DMS153 treated with DMSO at 0.1 percent for 48 hours (cell line): ENCODE measurements at regions not wholly inside any gene's neighbourhood (a gene's known extent, or its start where the extent isn't known, plus 50 kb on each side); places are given as distances from the start of the nearest gene placed in this dataset.
"Not testable (repeated sequence)": the region's sequence is repeated elsewhere in the genome, so short reads cannot be mapped to it uniquely, and the experiment has no call there.

ENCODE experiments used
- DNase-seq: peaks from one replicate; lab custom pipeline; 2025; ENCODE audit not compliant: unreplicated experiment; lab: John Stamatoyannopoulos, UW

DNA sequence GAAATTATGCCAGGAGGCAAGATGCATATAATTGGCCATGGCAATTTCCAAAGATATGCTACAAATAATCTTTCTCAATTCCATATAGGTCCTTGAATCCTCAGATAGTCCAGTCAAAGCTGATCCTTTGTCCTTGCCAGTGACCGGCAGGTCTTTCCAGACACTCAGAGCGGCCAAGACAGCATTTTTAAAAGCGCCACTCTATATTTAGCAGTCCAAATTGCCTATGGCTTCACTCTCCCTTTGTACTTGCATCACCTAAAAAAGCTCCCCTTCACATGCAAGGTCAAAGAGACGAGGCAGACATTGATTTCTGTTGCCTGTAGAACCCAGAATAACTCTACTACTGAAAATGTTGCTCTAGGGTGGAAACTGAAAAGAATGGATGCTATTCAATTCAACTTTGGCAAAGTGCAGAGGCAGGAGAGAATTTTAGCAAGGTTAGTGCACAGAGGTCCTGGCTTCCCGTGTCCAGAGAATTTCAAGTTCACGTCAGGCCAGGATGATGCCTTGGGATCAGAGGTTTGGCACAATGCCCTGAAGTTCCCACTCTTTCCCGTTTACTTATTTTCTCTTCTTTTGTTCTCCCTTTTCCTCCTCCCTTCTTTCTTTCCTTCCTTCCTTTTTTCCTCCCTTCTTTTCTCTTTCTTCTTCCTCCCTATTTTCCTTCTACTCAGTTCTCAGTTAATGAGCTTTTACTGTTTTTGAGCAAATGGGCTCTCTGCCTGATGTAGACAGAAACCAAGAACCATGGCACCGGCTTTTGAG is 108.5 kb downstream of the KCNK1 start:
- DNase-seq, result no peak

- no peak for DNase-seq
Measured at GRCh38 chr1:233723387-233723786, 109.5 kb downstream of the KCNK1 start.

- not testable (repeated sequence) for DNase-seq
Measured at GRCh38 chr1:233724131-233724631, 110.3 kb downstream of the KCNK1 start.

DNA sequence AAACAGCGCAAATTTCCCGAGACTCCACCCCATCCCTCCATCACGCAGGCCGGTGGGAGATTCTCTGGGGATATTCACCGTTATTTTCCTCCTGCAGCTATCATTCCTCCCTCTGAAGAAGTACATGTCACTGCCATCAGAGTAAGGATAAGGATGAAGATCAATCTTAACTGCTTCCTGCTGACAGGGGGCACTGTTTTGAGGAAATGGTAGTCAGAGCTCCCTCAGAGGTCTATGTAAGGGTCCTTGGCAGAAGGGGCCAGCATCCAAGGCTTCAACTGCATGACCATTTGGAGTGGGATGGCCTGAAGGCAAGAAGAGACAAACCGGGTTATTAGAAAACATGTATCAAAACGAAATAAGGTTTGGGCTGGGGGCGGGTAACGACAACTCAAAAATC is 111.5 kb downstream of the KCNK1 start:
- DNase-seq, result no peak

DNA sequence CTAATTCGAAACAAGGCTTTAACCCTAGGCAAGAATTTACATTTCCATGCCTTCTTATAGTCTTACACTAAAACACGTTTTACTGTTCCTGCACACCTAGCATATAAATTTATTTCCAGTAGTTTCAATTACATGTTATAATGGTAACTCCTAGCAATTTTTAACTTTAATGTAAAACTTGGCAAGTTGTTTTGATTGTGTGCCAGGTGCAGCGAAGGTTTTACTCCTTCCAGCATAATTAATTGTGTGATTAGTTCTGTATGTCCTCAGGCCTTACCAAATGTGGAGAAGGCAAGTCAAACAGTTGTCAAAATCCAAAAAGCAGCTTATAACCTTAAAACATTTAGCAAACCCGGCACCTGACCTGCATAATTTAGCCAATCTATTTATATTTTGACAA is 114.8 kb downstream of the KCNK1 start:
- no peak for DNase-seq

DNA sequence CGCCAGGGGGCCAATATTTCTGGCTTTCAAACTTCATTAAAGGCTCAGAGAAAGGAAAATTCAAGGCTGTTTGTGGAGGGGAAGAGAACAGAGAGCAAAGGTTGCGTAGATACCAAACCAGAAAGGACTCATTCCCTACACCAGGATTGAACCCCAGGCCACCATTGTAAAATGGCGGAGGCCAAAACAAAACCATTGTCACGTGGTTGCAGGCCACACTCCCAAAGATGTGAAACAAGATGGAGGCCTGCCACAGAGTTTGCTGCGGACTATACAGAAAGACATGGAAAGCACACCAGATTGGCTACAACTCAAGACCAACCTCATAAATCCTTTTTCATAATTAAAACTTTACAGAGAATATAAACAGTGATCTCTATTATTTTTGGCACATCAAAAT is 116.5 kb downstream of the KCNK1 start:
- DNase-seq, result no peak

- no peak for DNase-seq
Measured at GRCh38 chr1:233730809-233731208, 116.9 kb downstream of the KCNK1 start.

- DNase-seq, result no peak
Measured at GRCh38 chr1:233732206-233732605, 118.3 kb downstream of the KCNK1 start.

DNA sequence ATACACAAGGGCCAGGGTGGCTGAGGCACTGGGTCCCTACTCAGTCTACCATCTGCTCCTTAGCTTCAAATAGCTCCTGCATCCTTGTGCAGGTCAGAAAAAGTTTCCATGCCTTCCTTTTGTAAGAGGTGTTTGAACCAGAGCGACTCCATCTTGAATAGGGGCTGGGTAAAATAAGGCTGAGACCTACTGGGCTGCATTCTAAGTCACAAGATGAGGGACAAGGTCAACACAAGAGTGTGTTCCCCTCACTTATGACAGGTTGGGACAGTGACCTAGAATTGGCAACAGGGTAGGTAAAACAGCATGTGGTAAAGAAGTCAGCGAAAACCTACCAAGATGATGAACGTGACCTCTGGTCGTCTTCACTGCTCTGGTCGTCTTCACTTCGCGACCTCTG is 120.5 kb downstream of the KCNK1 start:
- DNase-seq, result no peak

DNA sequence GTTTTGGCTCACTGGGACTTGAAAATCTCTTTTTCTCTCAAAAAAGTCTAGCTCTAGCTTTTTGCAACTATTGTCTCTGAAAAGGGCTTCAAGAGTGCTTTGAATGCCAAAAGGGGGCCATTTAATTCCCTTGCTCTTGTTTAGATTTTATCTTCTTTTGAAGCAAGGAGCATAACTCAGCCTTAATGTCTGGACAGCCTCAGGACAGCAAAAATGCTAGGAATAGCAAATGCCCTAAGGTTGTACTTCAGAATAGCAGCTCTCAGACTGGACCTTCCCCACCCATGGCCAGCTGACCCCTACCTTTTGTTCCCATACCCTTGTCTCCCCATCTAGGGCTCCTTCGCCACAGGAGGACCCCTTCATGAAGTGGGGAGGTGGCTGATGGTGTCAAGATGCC is 121.4 kb downstream of the KCNK1 start:
- DNase-seq, result no peak

DNA sequence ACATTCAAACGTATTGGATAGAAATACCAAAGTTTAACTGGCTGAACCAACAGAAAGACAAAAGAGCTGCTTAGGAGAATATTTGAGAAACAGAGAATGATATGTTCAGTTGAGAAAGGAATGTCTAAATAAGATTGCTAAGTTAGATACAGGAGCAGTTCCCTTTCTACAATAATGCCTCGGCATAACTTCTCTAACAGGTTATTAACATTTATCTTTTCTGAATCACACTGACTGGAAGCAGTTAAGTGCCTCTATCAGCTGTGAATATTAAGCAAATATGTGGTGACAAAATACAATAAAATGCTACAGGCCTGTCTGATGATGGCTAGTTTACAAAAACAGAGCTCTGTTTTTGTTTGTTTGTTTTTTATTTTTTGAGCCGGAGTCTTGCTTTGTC is 121.9 kb downstream of the KCNK1 start:
- no peak for DNase-seq

GRCh38 chr1:233737341-233737740 is 123.4 kb downstream of the KCNK1 start:
- DNase-seq, result no peak

DNA sequence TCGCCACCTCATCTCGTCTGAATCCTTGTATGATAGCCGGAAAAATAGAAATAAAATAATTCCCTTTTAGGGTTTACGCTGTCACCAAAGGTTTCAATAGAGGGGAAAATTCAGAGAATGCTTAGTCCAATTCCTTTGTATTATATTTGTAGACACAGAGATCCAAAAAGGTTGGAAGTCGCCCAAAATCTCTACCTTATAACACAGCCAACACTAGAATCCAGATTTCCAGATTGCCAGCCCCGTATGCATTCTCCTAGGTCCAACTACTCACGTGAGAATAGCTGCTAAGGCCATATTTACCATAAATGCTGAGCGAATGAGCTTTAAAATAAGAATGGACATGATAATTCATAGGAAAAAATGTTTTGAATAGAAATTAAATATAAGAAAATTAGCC is 124.5 kb downstream of the KCNK1 start:
- DNase-seq, result no peak

- no peak for DNase-seq
Measured at GRCh38 chr1:233738850-233739249, 124.9 kb downstream of the KCNK1 start.

- no peak for DNase-seq
Measured at GRCh38 chr1:233744779-233745513, 131.0 kb downstream of the KCNK1 start.

- DNase-seq, result no peak
Measured at GRCh38 chr1:233750139-233750538, 136.2 kb downstream of the KCNK1 start.

DNA sequence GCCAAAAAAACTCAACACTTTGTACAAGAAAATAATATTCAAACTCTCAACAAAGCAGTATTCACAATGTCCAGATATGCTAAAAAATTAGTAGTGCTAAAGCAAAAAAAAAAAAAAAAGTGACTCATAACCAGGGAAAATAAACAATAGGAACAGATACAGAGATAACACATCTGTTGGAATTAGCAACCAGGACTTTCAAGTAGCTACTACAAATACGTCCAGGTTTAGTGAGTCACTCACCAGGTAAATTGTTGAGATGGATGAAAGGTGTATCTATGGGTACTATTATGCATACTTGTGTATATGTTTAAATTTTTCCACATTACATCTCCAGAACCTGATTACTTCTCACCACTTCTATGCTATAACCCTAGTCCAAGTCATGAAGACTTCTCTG is 144.8 kb upstream of the SLC35F3 start:
- no peak for DNase-seq

DNA sequence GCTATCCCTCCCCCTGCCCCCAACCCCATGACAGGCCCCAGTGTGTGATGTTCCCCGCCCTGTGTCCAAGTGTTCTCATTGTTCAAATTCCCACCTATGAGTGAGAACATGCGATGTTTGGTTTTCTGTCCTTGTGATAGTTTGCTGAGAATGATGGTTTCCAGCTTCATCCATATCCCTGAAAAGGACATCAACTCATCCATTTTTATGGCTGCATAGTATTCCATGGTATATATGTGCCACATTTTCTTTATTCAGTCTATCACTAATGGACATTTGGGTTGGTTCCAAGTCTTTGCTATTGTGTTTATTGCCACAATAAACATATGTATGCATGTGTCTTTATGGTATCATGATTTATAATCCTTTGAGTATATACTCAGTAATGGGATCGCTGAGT is 140.2 kb upstream of the SLC35F3 start:
- DNase-seq, result not testable (repeated sequence)

DNA sequence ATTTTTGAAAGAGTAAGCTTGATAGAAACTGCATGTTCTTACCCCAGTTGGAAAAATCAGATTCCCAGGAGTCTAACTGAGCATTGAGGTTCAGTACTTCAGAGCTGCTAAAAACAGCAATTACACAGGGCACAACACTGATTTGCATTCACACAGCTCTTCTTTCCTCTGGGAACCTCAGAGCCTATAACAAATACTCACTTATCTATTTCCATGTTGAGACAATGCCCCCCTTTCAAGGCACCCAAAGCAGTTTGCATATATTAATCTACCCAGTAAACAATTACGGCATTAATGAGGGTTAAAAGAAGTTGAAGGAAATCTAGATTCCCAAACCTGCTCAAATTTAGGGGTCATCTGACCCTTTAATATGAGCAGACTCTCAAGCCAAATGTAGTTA is 126.9 kb upstream of the SLC35F3 start:
- DNase-seq, result no peak

DNA sequence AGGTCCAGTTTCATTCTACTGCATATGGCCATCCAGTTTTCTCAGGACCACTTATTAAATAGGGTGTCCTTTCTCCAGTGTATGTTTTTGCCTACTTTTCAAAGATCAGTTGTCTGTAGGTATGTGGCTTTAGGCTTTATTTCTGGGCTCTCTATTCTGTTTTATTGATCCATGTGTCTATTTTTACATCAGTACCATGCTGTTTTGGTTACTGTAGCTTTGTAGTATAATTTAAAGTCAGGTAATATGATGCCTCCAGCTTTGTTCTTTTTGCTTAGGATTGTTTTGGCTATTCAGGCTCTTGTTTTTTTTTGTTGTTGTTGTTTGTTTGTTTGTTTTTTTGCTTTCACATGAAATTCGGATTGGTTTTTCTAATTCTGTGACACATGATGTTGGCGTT is 124.4 kb upstream of the SLC35F3 start:
- DNase-seq, result no peak

- DNase-seq, result no peak
Measured at GRCh38 chr1:233782937-233783586, 121.4 kb upstream of the SLC35F3 start.

GRCh38 chr1:233787599-233787998 is 116.9 kb upstream of the SLC35F3 start:
- no peak for DNase-seq
